ENCODE measurements at regions not wholly inside any gene's neighbourhood (a gene's known extent, or its start where the extent isn't known, plus 50 kb on each side); places are given as distances from the start of the nearest gene placed in this dataset.

- DNase-seq (ENCODE audit: low read depth, low spot score): no peak
These were observed 457.0 kb upstream of the CDH5 start for GRCh38 chr16:65909310-65910050.

GRCh38 chr16:65908568-65908967 is 457.9 kb upstream of the CDH5 start:
- no peak for DNase-seq (ENCODE audit: low read depth, low spot score)

- DNase-seq (ENCODE audit: low read depth, low spot score): no peak
These were observed 461.2 kb upstream of the CDH5 start for GRCh38 chr16:65905331-65905730.

GRCh38 chr16:65896448-65897153 is 469.9 kb upstream of the CDH5 start:
- no peak for DNase-seq (ENCODE audit: low read depth, low spot score)

- no peak for DNase-seq (ENCODE audit: low read depth, low spot score)
These were observed 470.6 kb upstream of the CDH5 start for GRCh38 chr16:65895906-65896305.

- DNase-seq (ENCODE audit: low read depth, low spot score): no peak
These were observed 471.0 kb upstream of the CDH5 start for GRCh38 chr16:65895486-65895885.

GRCh38 chr16:65890203-65890602 is 476.3 kb upstream of the CDH5 start:
- no peak for DNase-seq (ENCODE audit: low read depth, low spot score)

- no peak for DNase-seq (ENCODE audit: low read depth, low spot score)
These were observed 476.9 kb upstream of the CDH5 start for GRCh38 chr16:65889533-65889966.

GRCh38 chr16:65888201-65888600 is 478.3 kb upstream of the CDH5 start:
- DNase-seq (ENCODE audit: low read depth, low spot score): no peak

GRCh38 chr16:65884018-65884417 is 482.5 kb upstream of the CDH5 start:
- DNase-seq (ENCODE audit: low read depth, low spot score): no peak

- no peak for DNase-seq (ENCODE audit: low read depth, low spot score)
These were observed 488.1 kb upstream of the CDH5 start for GRCh38 chr16:65878347-65878746.

- no peak for DNase-seq (ENCODE audit: low read depth, low spot score)
These were observed 489.9 kb upstream of the CDH5 start for GRCh38 chr16:65876624-65877023.

- no peak for DNase-seq (ENCODE audit: low read depth, low spot score)
These were observed 490.5 kb upstream of the CDH5 start for GRCh38 chr16:65876056-65876408.

- no peak for DNase-seq (ENCODE audit: low read depth, low spot score)
These were observed 491.0 kb upstream of the CDH5 start for GRCh38 chr16:65875381-65876055.

- no peak for DNase-seq (ENCODE audit: low read depth, low spot score)
These were observed 497.2 kb upstream of the CDH5 start for GRCh38 chr16:65869261-65869660.

GRCh38 chr16:65867276-65867960 is 499.1 kb upstream of the CDH5 start:
- no peak for DNase-seq (ENCODE audit: low read depth, low spot score)

- no peak for DNase-seq (ENCODE audit: low read depth, low spot score)
These were observed 503.3 kb upstream of the CDH5 start for GRCh38 chr16:65863236-65863635.

GRCh38 chr16:65861131-65861731 is 505.3 kb upstream of the CDH5 start:
- no peak for DNase-seq (ENCODE audit: low read depth, low spot score)

GRCh38 chr16:65855171-65856145 is 511.0 kb upstream of the CDH5 start:
- no peak for DNase-seq (ENCODE audit: low read depth, low spot score)

GRCh38 chr16:65846210-65846602 is 520.3 kb upstream of the CDH5 start:
- DNase-seq (ENCODE audit: low read depth, low spot score): no peak

Data from iPS DF 19.7 (cell line).